ENCODE measurements at regions not wholly inside any gene's neighbourhood (a gene's known extent, or its start where the extent isn't known, plus 50 kb on each side); places are given as distances from the start of the nearest gene placed in this dataset.
"Not testable (repeated sequence)": the region's sequence is repeated elsewhere in the genome, so short reads cannot be mapped to it uniquely, and the experiment has no call there.

GRCh38 chr2:150119819-150120218, 367.6 kb downstream of the RND3 start:
- intact Hi-C loops (cut with DNase I; ENCODE audit: low total_unique reads), result no loop called here
- Histone ChIP-seq H3K9me3 (no peaks in the 10 kb centered on the region), H3K27ac (no peak overlapping the region), H3K27me3 (replicated peaks in 1 of 7) (no peaks in the 10 kb centered on the region), H3K4me3 (no peak overlapping the region), H3K36me3 (no peaks in the 10 kb centered on the region), H3K4me1 (no peaks in the 10 kb centered on the region)
- TF ChIP-seq POLR2AphosphoS5 (IDR thresholded peaks at IDR 0.05), result no peak
- no peak for TF ChIP-seq POLR2A (IDR thresholded peaks at IDR 0.05)
- TF ChIP-seq CTCF (IDR thresholded peaks at IDR 0.05 in 8 of 11, conservative IDR thresholded peaks at IDR 0.05 in 3 of 11), result no peak
- WGBS, 5 donors, result 63 to 80% (median 77%) methylated on average over 3 of the region's 3 CpGs
- no peak for DNase-seq

GRCh38 chr2:150114089-150114488, 373.4 kb downstream of the RND3 start:
- H3K4me3 ChIP-seq; H3K27me3 ChIP-seq (replicated peaks in 1 of 7); DNase-seq; H3K9me3 ChIP-seq; H3K27ac ChIP-seq; H3K36me3 ChIP-seq; intact Hi-C loops (cut with DNase I; ENCODE audit: low total_unique reads): not testable (repeated sequence)
- H3K4me1 ChIP-seq, result peaks cover 0 to 10% (median 0%) of the 10 kb centered on the region in 6 donors
- WGBS, 5 donors, result 68 to 85% (median 70%) methylated on average over 8 of the region's 8 CpGs

GRCh38 chr2:150110548-150110947, 376.9 kb downstream of the RND3 start:
- H3K4me3 ChIP-seq, result no peak overlapping the region
- 51 to 78% (median 62%) methylated on average over 2 of the region's 2 CpGs for WGBS, 5 donors

GRCh38 chr2:150109912-150110311, 377.6 kb downstream of the RND3 start:
- intact Hi-C loops (cut with DNase I; ENCODE audit: low total_unique reads), result no loop called here
- WGBS, 5 donors, result 43 to 67% (median 49%) methylated on average over 4 of the region's 4 CpGs
- DNase-seq, result no peak

More at GRCh38 chr2:150110548-150110947, 376.9 kb downstream of the RND3 start:
- TF ChIP-seq POLR2AphosphoS5 (IDR thresholded peaks at IDR 0.05), result no peak
- TF ChIP-seq POLR2A (IDR thresholded peaks at IDR 0.05), result no peak
- no peak for TF ChIP-seq CTCF (IDR thresholded peaks at IDR 0.05 in 8 of 11, conservative IDR thresholded peaks at IDR 0.05 in 3 of 11)
- Histone ChIP-seq H3K36me3 (no peaks in the 10 kb centered on the region), H3K27me3 (replicated peaks in 1 of 7) (no peaks in the 10 kb centered on the region), H3K4me1 (peaks cover 0 to 10% (median 0%) of the 10 kb centered on the region in 6 donors), H3K9me3 (peaks cover 0 to 2% (median 0%) of the 10 kb centered on the region in 8 donors), H3K27ac (no peak overlapping the region)
- intact Hi-C loops (cut with DNase I; ENCODE audit: low total_unique reads), result no loop called here
- DNase-seq, result no peak

More at GRCh38 chr2:150109912-150110311, 377.6 kb downstream of the RND3 start:
- H3K9me3 ChIP-seq, result peaks cover 0 to 7% (median 2%) of the 10 kb centered on the region in 8 donors
- H3K4me1 ChIP-seq, result peaks cover 0 to 10% (median 0%) of the 10 kb centered on the region in 6 donors
- no peaks in the 10 kb centered on the region for H3K27me3 ChIP-seq (replicated peaks in 1 of 7)
- no peak overlapping the region for H3K4me3 ChIP-seq
- no peaks in the 10 kb centered on the region for H3K36me3 ChIP-seq
- H3K27ac ChIP-seq, result no peak overlapping the region
- TF ChIP-seq POLR2A (IDR thresholded peaks at IDR 0.05), result no peak
- TF ChIP-seq CTCF (IDR thresholded peaks at IDR 0.05 in 8 of 11, conservative IDR thresholded peaks at IDR 0.05 in 3 of 11), result no peak

Measured in spleen (tissue), 11 donors.